Umbilical cord (tissue), 1 donor: ENCODE measurements at regions not wholly inside any gene's neighbourhood (a gene's known extent, or its start where the extent isn't known, plus 50 kb on each side); places are given as distances from the start of the nearest gene placed in this dataset.
A peak's percentile ranks its signal among the peaks of the same experiment; 100 is the strongest.

Experiments
- DNase-seq: peaks from one replicate; pipeline ENCODE4 v3.0.0-alpha.2; 2015; ENCODE audit warnings: low spot score

DNA sequence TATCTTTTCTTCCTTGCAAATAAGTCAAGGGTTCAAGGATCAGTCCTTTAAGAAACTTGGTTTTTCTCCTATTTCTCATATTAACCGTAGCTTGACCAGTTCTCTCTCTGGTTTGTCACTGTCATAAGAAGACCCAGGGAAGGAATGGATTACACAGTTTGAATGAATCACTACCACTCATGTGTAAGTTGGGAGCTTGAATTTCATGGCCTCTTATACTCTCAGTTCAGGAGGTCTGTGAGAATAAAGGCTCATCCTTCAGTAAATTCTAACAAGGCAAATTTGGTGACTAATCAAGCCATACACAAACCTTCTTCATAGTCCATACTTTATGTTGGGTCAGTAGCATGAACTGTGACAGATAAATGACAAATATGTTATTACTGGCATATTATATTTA lies 323.1 kb upstream of the ACTBL2 start:
- no peak for DNase-seq

DNA sequence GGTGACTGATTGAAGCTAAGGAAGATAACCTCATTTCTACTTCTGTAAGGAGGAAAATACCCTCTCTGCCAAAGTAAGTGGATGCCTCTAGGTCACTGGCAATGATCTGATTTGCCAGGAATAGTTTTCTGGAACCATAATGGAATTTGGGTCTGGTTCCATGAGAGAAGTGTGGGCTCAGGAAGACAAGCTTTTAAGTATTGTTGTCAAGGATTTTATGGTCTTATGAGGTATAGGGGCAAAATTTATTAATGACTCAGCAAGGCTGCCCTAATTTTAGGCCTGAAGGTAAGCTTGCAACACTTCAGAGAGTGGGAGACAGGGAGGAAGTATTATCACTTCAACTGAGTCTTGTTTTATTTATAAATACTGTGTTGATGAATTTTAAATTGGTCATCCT lies 322.6 kb upstream of the ACTBL2 start:
- DNase-seq = no peak

DNA sequence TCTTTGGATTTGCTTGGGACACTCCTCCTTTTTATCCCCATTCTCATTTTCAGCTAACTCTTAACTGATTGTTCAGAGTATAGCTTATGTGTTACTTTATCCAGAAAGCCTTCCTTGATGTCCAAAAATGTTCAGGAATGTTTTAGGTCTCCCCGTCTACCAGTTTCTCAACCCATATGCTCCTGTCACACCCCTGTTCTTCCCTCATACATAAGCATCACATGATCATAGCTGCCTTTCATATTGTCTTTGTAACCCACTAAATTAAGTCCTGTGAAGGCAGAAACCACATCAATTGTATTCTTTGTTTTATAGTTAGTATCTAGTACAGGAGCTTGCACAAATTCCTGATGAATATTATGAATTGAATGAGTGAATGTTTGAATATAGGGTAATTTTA lies 321.9 kb upstream of the ACTBL2 start:
- no peak for DNase-seq

DNA sequence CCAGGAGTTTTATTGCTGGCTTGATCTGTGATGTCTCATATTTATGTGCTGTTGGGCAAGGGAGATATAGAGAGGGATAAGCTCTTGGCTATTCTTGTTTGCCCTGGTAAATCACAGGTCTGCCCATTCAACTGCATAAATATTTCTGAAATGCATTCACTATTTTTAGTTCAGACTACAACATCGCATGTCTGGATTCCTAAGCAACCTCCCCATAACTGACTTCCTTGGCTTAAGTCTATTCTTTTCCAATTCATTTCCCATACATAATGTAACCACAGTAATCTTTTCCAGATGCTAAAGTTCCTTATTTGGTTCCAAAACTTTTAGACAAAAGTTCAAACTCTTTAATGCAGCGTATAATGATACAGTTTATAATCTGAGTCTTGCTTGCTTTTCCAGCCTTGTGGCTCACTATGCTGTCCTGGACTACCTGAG lies 321.4 kb upstream of the ACTBL2 start:
- peak; percentile 54 for DNase-seq

DNA sequence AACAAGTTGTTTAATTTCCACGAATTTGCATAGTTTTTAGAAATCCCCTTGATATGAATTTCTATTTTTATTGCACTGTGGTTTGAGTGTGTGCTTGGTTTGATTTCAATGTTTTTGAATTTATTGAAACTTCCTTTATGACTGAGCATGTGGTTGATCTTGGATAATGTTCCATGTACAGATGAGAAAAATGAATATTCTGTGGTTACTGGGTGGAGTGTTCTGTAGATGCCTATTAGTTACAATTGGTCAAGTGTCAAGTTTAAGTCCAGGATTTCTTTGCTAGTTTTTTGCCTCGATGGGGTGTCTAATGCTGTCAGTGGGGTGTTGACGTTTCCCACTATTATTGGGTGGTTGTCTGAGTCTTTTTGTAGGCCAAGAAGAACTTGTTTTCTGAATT lies 319.5 kb upstream of the ACTBL2 start:
- DNase-seq = no peak

DNA sequence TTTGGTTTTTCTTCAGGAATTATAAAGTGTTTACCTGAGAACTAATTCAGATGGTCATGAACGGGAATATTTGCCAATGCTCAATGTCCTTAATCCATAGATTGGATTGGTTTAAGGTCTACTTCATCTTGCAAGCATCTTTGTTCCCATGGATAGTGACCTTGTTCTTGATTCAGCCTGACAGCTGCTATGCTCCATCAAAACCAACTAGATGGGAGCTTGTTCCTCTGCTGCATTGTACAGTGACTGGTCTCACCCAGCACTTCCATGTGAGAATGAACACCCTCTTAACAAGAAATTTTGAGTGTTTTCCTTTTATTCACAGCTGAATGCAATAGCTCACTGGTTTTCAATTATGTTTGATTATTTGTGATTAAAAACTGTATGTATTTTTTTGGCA lies 312.6 kb upstream of the ACTBL2 start:
- no peak for DNase-seq

DNA sequence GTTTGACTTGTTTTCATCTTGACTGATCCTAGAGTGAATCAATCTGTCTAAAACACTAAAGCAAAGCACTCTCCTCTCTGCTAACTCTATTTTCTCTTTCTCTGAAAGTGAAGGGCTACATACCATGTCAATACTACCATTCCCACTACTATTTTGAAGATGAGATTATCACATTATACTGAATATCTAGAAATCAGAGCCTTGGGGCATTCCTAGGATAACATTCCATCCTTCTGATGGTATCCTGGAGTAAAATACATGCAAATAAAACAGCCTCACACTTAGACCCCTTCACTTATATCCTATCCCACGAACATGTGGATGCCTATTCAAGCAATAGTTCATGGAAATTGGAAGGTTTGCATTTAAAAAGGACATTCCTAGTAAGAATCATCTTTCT lies 309.3 kb upstream of the ACTBL2 start:
- no peak for DNase-seq

DNA sequence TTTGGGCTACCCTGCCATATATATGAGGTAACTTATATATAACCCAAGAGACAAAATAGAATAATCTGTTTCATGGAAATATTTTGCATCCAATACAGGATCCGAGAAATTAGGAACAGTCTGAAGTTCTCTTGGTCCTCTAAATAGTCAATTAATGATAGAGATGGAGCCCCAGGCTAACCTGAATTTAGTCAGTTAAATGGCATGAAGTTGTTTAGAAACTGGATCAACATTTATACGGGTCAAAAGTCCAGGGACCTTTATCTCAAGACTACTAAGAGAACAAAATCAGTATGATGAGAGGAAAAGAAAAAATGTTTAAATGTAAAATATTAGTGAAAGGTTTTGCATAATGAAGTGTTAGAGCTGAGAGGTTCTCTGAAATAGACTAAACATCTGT lies 303.3 kb upstream of the ACTBL2 start:
- no peak for DNase-seq

DNA sequence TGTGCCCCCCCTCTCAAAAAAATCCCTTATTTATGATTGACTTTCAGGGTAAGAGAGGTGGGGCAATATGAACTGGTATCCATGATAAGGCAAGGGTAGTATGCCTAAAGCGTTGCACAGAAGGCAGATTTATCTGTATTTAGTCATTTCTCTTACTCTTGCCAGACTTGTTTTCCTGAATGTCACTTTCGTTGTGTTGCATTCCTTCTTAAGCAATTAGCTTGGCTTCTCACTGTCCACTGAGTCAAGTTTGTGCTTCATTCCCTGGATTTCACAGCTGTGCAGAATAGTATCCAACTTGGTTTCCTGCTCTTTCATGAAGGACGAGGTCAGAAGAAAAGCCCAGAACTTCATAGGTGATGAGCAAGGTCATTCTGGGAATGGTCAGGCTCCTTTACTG lies 301.5 kb upstream of the ACTBL2 start:
- DNase-seq = peak; percentile 45

DNA sequence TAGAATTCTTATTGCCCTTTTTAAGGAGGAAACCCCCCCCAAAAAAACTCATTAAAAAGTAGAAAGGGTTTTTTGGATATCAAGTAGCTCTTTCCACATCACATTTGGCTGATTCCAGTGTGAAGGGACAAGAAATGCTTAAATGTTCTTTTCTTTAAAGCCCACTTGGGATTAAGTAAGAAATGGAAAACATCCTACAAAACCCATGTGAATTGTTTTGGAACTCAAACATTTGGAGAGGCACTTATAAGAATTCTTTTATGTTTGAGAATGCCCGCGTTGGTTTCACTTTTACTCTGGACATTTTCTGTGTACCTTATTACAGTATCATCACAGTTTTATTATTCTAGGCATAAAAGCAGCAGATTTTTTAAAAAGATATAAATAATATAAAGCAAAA lies 301.1 kb upstream of the ACTBL2 start:
- DNase-seq = peak; percentile 59

DNA sequence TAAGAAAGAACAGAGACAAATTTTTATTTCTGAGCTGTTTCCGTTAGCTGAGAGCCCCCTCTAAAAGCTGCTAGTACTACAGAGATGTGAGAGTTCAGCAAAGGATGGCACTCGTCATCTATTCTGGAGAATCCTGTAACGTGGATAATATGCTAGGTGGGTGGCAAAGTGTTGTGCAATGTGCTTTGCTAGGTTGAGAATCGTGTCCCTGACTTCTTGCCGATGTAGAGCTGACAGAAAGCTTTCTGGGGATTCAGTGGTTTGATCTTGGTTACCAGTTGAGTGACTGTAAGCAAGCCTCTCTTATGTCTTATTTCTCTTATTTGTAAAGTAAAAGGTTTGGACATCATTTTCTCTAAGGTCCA lies 298.3 kb upstream of the ACTBL2 start:
- no peak for DNase-seq

DNA sequence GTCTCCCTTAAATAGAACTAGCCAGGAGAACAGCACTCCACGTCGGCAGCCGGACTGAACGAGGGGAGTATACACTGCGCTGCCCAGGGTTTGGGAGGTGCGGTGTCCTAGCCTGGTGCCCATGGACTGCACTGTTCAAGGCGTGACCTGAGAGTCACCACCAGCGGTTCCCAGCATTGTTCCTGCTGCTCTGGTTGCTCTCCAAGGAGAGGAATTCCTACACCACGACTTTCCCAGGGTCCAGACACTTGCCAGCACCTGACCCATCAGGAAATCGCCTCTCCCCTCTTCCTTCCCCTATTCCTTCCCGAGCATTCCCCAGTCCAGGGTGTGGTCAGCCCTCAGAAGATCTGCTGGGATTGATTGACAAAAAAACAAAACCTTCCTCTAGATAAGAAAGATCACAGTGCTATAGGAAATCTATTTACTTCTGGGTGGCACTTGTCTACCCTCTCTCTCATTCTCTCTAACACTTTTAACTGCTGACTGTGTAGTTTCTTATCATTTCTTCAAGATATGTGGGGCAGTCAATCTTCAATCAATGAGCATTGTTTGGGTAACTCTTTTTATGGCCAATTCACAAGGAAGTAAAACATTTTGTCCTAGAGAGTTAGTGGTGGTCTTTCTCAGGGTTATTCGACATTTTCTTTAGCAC lies 297.8 kb upstream of the ACTBL2 start:
- no peak for DNase-seq

DNA sequence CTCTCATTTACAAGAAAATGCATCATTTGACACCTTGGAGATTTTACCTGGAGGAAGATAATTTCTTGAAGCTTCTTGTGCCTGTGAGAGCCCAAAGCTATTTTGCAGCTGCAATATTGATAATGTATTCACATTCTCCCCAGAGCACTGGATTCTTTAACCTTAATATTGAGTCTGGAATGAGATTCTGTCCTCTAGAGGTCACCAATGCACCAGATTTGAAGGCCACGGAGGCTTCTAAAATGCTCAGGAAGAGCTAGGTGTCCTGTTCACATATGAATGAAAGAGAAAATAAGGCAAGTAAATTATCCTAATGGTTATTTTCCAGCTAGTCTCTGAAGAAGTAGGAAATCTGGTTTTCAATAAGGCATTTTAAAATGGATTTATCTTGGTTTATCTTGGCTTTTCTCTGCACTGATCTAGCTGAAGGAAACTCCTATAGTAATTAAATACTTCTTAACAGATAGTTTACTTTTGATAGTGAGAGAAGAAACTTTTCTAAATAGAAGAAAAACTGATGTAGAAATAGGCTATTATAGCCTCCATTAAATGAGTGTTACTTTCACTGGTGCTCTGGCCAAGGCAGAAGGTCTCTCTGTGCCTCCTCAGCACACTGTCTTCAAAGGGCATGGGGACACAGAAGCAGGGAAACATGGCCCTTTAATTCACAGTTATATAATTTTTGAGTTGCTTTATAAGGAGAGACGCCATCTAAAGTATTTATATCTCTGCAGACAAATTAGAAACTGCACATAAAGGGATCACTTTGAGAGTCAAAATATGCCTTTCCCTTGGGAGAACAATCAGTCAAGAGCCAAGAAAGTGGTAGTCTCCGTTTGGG lies 297.0 kb upstream of the ACTBL2 start:
- DNase-seq = peak; percentile 88

DNA sequence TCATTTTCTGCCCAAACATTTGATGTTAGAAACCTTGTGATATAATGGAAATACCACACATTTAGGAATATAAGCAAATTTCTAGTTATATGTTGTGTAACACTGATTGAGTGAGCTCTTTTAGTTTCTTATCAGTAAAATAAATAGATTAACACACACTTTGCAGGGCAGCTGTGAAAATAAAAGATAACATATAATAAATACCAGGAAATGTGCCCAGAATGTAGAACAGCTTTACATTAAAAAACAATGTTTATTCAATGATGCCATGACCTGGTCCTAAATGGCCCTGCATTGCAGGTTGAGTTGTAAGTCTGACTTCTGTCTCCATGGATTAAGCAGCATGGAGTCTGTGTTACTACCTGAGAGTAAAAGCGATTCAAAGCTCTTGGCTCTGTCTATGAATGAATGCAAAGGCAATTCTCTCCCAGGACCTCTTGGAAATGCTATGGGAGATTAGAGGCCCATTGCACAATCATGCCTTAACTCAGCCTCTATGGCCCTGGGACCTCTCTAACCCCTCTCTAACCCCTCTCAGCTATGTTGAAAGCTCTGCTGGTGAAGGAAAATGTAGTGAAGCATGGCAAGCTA lies 296.0 kb upstream of the ACTBL2 start:
- peak; percentile 85 for DNase-seq

DNA sequence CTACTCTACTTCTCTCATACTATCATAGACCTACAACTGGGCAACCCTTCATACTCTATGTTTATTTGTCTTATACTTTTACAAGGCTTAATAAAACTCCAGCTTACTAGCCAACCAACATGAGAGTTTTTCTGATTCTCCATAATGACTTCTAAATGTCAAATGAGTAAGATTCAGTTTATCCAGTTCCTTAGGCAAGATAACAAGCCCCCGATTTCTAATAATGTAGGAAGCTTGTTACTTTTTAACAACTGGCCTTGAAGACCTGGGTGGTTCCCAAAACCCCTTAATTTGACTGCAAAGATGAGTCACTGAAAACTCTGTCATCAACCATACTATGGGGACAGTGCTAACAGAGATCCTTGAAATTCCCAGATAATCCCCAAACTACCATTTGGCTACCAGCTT lies 294.6 kb upstream of the ACTBL2 start:
- DNase-seq = peak; percentile 9

DNA sequence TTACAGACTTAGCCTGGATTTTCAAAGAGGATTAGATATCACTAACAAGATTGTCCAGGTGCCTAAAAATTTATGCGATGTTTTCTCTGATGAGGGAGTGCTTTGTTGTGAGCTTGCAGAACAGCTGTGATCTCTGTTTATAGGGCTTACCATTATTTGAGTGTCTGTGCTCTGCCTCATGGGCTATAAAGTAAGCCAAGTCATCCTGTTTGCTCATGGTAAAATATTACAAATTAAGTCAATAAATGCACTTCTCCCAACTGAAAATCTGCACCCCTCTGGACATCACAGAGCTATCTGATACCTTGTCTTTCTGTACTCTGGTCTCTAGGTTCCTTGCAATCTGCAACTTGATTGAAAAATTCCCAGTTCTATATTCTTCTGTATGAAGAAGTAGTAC lies 293.4 kb upstream of the ACTBL2 start:
- DNase-seq = peak; percentile 40

DNA sequence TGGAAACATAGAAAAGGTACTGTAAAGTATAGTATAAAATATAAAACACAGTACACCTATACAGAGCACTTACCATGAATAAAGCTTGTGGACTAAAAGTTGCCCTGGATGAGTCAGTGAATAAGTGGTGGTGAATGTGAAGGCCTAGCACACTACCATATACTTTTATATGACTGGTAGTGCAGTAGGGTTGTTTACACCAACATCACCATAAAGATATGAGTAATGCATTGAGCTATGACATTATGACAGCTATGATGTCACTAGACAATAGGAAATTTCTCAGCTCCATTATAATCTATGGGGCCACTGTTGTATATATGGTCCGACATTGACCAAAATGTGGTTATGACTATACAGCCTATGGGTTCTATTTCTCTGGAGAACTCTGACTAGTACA lies 291.8 kb upstream of the ACTBL2 start:
- no peak for DNase-seq

DNA sequence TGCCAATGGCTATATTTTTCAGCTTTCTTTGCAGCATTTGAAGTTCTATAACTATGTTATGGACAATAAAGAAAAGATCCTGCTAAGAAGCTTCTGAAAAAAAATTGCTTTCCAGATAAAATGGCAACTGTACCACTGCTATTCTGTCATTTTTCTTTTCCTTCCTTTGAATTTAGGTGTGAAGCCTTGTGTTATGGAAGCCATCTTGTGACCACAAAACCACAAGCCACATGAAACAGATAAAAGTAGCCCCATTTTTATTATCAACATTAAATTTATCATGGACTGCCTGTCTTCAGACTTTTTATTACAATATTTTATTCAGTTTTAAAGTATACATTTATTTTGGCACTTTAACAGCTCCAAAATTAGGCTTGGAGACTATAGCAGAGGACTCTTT lies 289.9 kb upstream of the ACTBL2 start:
- no peak for DNase-seq

DNA sequence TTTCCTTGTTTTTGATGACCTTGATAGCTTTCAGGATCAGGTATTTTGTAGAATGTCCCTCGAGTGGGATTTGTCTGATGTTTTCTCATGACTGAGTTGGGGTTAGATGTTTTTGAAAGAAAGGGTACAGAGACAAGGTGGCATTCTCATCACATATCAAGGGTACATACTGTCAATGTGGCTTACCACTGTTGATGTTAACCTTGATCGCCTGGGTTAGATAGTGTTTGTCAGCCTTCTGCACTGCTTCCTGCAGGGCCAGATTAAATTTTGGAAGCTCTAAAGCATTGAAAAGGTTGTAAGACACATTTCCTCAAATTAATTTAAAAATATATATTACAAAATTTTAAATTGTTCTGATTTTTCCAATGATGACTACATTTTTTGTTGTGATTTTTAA lies 287.4 kb upstream of the ACTBL2 start:
- DNase-seq = no peak

DNA sequence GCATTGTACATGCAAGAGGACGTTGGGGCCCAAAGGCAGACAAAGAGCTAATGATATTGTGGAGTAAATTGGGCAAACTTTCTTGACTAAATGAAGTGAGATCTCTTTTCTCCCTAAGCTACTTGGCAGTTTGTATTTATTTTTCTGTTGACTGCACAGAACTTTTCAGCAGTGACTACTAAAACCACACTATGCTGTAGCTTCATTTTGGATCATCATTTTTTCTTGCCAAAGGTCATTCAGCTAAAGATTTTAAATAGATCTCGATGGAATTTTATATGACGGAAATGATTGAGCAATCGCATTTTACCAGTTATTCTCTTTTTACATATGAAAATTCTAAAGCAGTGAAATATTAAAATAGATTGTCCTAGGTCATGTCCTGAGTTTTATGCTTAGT lies 286.1 kb upstream of the ACTBL2 start:
- no peak for DNase-seq

DNA sequence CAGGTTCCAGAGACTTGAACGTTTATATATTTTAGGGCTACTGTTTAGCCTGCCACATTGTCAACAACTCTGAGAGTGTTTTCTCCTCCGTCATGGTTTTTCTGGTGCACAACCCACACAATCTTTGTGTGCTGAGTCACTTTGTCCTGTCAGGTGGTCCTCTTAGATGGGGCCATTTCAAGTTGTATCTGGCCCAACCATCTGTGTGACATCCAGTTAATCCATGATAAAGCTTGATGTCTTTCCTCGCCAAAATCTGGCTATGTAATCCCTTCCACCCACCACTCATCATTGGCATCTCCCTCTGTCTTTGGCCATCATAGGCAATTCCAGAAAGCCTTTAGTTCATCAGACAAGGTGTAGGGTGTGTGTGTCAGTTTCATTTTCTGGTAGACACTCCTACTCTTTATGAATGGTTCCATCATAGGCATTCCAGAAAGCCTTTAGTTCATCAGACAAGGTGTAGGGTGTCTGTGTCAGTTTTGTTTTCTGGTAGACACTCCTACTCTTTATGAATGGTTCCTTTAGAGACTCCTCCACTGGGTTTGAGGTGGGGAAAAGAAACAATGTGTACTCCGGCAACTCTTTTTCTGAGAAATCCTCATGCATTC lies 282.0 kb upstream of the ACTBL2 start:
- no peak for DNase-seq

DNA sequence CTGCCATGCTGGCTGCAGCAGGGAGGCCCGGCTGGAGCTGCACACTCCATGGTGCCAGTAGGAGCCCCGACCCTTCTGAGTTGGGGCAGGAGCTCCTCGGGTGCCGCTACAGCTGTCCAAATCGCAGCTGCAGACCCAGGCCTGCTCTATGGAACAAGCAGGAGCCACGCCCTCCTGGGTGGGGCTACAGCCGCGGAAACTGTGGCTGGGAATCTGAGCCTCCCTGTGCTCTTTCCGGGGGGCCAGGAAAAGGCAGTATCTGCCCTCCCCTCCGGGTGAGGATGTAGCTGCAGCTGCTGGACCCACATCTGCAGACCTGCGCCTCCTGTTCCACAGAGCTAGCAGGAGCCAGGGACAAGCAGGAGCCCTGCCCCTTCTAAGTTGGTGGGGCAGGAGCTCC lies 278.9 kb upstream of the ACTBL2 start:
- no peak for DNase-seq

DNA sequence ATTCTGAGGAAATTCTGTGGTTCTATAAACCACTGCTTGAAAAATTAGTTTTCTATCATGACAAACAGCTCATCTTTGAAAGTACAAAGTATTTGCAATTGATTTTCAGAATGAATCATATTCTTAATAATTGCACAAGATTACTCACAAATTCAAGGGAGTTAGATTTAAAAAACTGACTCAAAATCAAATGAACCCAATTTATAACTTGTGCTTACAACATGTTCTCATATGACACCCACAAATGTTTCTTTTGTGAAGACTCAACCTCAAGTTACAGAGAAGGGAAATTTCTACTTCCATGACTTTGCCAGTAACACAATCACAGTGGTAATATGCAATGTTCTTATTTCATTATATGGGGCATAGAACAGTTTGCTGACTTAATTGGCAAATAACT lies 272.0 kb upstream of the ACTBL2 start:
- DNase-seq = no peak
